Panc1 (cell line): ENCODE measurements at regions not wholly inside any gene's neighbourhood (a gene's known extent, or its start where the extent isn't known, plus 50 kb on each side); places are given as distances from the start of the nearest gene placed in this dataset.

ENCODE experiments used
- ATAC-seq: fragments of 200-7000 bp; cut with Tn5 transposase; 2 replicates; pipeline ENCODE4 v1.9.1; 2020; ENCODE audit warnings: mild to moderate bottlenecking, moderate library complexity
- BruUV-seq: library from RNA; stranded (reverse); fragments of 400-500 nt; replicated peaks from 2 replicates; lab custom pipeline; 2021; lab: Mats Ljungman, UMichigan
- CTCF ChIA-PET: fragments of 300-600 bp; sonication (Branson Sonifier 250); formaldehyde crosslinking; loops from one replicate; lab custom pipeline; 2022; ENCODE audit warnings: antibody characterized with exemption; lab: Charles Lee
- POLR2A ChIA-PET: fragments of 300-600 bp; sonication (Branson Sonifier 250); formaldehyde crosslinking; loops from one replicate; lab custom pipeline; 2022; ENCODE audit warnings: antibody characterized with exemption; lab: Charles Lee
- DNase-seq: peaks from one replicate; pipeline ENCODE4 v3.0.0-alpha.2; 2010; ENCODE audit warnings: low read depth, low spot score
- H3K27ac ChIP-seq: 2 replicates; pipeline ENCODE4 v1.5.1; 2011; ENCODE audit warnings: mild to moderate bottlenecking, low read length, inconsistent platforms
- H3K27me3 ChIP-seq: fragments of 200-500 bp; sonication (Bioruptor generic); 2 replicates; pipeline ENCODE4 v1.6.0; 2014; ENCODE audit warnings: low read length, inconsistent platforms; ENCODE audit not compliant: control insufficient read depth, insufficient read depth
- H3K36me3 ChIP-seq: fragments of 200-500 bp; sonication (Bioruptor generic); 2 replicates; pipeline ENCODE4 v1.5.1; 2014; ENCODE audit warnings: inconsistent platforms, mild to moderate bottlenecking, low read length, moderate library complexity; ENCODE audit not compliant: control insufficient read depth, insufficient read depth
- H3K4me1 ChIP-seq: 2 replicates; pipeline ENCODE4 v1.5.1; 2011; ENCODE audit warnings: inconsistent platforms, mild to moderate bottlenecking, low read length, moderate library complexity; ENCODE audit not compliant: control insufficient read depth, insufficient read depth
- H3K4me3 ChIP-seq, 2 experiments: 2 replicates each; pipeline ENCODE4 v1.5.1; 2011 to 2012; ENCODE audit warnings: low read depth in 2 of 2, low read length in 2 of 2, mild to moderate bottlenecking in 2 of 2, inconsistent platforms in 1 of 2, moderate library complexity in 1 of 2
- H3K9me3 ChIP-seq: fragments of 200-500 bp; sonication (Bioruptor generic); 2 replicates; pipeline ENCODE4 v1.5.1; 2014; ENCODE audit warnings: low read depth, mild to moderate bottlenecking, inconsistent platforms, low read length, moderate library complexity; ENCODE audit not compliant: control insufficient read depth, insufficient read depth
- CTCF ChIP-seq: fragments of 450-650 bp; IDR thresholded peaks from 2 replicates; pipeline ENCODE4 v1.5.1; 2017; ENCODE audit warnings: mild to moderate bottlenecking
- POLR2AphosphoS5 ChIP-seq: IDR thresholded peaks from 2 replicates; pipeline ENCODE4 v1.6.1; 2012; ENCODE audit warnings: mild to moderate bottlenecking, low read depth, low read length, moderate library complexity
- SIN3A ChIP-seq: IDR thresholded peaks from 2 replicates; pipeline ENCODE4 v1.6.1; 2012; ENCODE audit warnings: low read depth, mild to moderate bottlenecking, low read length, moderate library complexity, borderline replicate concordance; ENCODE audit not compliant: insufficient read depth
- TCF7L2 ChIP-seq: IDR thresholded peaks from 2 replicates; pipeline ENCODE4 v1.6.1; 2011; ENCODE audit warnings: mild to moderate bottlenecking, low read depth, low read length, inconsistent platforms
- in situ Hi-C: cut with HindIII; loops from 2 replicates; pipeline ENCODE4 v1.10.0; 2016; ENCODE audit warnings: low sequenced_read_pairs, low pct_unique_long_range_greater_than_20kb
- intact Hi-C: fragments of 100-400 bp; cut with micrococcal nuclease; formaldehyde crosslinking; loops from one replicate; pipeline ENCODE4 v1.10.0; 2022; ENCODE audit not compliant: unreplicated experiment
- TF ChIP-seq, protein P1 (sequence below), 2 experiments: IDR thresholded peaks; 2 replicates each; pipeline ENCODE4 v1.6.1; 2011 to 2012; ENCODE audit warnings: low read depth in 2 of 2, control low read depth in 1 of 2, low read length in 1 of 2, mild to moderate bottlenecking in 1 of 2, moderate library complexity in 1 of 2; ENCODE audit not compliant: insufficient read depth in 1 of 2

DNA sequence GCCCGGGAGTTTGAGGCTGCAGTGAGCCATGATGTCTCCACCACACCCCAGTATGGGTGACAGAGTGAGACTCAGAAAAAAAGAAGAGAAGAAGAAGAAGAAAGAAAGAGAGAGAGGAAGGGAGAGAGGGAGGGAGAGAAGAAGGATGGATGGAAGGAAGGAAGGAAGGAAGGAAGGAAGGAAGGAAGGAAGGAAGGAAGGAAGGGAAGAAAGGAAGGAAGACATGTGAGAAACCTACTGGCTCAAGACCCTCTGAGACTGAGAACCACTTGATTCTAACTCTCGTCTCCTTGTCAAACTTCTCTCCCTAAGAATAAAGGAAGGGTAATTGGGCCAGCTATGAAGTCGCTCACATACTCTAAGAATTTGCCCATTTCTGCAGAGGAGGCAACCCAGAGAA lies 148.1 kb upstream of the UBE2E1 start:
- Histone ChIP-seq H3K4me1 (peaks cover 9% of the 10 kb centered on the region; the same call in 1 of the 2 replicates), H3K27ac (no peak overlapping the region), H3K27me3 (no peaks in the 10 kb centered on the region), H3K9me3 (peaks cover 4% of the 10 kb centered on the region; the same call in 1 of the 2 replicates), H3K36me3 (no peaks in the 10 kb centered on the region), H3K4me3 (no peak overlapping the region)
- intact Hi-C loops: no loop called here
- DNase-seq: no peak
- BruUV-seq: no TSS peak
- in situ Hi-C loops: no loop called here
- no peak for ATAC-seq
- no peak for TF ChIP-seq SIN3A
- TF ChIP-seq, protein P1, sequence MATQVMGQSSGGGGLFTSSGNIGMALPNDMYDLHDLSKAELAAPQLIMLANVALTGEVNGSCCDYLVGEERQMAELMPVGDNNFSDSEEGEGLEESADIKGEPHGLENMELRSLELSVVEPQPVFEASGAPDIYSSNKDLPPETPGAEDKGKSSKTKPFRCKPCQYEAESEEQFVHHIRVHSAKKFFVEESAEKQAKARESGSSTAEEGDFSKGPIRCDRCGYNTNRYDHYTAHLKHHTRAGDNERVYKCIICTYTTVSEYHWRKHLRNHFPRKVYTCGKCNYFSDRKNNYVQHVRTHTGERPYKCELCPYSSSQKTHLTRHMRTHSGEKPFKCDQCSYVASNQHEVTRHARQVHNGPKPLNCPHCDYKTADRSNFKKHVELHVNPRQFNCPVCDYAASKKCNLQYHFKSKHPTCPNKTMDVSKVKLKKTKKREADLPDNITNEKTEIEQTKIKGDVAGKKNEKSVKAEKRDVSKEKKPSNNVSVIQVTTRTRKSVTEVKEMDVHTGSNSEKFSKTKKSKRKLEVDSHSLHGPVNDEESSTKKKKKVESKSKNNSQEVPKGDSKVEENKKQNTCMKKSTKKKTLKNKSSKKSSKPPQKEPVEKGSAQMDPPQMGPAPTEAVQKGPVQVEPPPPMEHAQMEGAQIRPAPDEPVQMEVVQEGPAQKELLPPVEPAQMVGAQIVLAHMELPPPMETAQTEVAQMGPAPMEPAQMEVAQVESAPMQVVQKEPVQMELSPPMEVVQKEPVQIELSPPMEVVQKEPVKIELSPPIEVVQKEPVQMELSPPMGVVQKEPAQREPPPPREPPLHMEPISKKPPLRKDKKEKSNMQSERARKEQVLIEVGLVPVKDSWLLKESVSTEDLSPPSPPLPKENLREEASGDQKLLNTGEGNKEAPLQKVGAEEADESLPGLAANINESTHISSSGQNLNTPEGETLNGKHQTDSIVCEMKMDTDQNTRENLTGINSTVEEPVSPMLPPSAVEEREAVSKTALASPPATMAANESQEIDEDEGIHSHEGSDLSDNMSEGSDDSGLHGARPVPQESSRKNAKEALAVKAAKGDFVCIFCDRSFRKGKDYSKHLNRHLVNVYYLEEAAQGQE (IDR thresholded peaks at IDR 0.05; ENCODE audit: insufficient read depth in 1 of 2, low read depth in 2 of 2, low read length in 1 of 2): no peak
- no peak for TF ChIP-seq POLR2AphosphoS5
- no peak for TF ChIP-seq CTCF
- TF ChIP-seq TCF7L2: no peak
- CTCF ChIA-PET: no interaction called here
- POLR2A ChIA-PET: interaction anchor here (0.7 kb wide), 1 partner anchor 46 kb away, joined by 7 read pairs; no protein-coding TSS in a partner anchor

- DNase-seq (no peak), ATAC-seq (no peak; the same call in 1 of the 2 replicates)
- H3K27ac ChIP-seq: peak overlapping the region; percentile 79; the same call in 1 of the 2 replicates
- peaks cover 9% of the 10 kb centered on the region; the same call in 1 of the 2 replicates for H3K4me1 ChIP-seq
- no peaks in the 10 kb centered on the region for H3K36me3 ChIP-seq
- H3K4me3 ChIP-seq: peak overlapping the region in 1 of 2 experiments; percentile 29; a peak in 2 of 4 replicates
- no TSS peak for BruUV-seq
- ChIA-PET CTCF (no interaction called here), POLR2A (no interaction called here)
- H3K9me3 ChIP-seq: peaks cover 4% of the 10 kb centered on the region; the same call in 1 of the 2 replicates
- H3K27me3 ChIP-seq: no peaks in the 10 kb centered on the region
- TF ChIP-seq CTCF: no peak
- TF ChIP-seq TCF7L2: no peak
- TF ChIP-seq POLR2AphosphoS5: no peak
- TF ChIP-seq SIN3A: no peak
- TF ChIP-seq, protein P1 (IDR thresholded peaks at IDR 0.05; ENCODE audit: insufficient read depth in 1 of 2, low read depth in 2 of 2, low read length in 1 of 2): no peak
- intact Hi-C loops: no loop called here
- in situ Hi-C loops: no loop called here
Observed at GRCh38 chr3:23659274-23659673, 146.5 kb upstream of the UBE2E1 start.
